ENCODE measurements at regions not wholly inside any gene's neighbourhood (a gene's known extent, or its start where the extent isn't known, plus 50 kb on each side); places are given as distances from the start of the nearest gene placed in this dataset.

DNA sequence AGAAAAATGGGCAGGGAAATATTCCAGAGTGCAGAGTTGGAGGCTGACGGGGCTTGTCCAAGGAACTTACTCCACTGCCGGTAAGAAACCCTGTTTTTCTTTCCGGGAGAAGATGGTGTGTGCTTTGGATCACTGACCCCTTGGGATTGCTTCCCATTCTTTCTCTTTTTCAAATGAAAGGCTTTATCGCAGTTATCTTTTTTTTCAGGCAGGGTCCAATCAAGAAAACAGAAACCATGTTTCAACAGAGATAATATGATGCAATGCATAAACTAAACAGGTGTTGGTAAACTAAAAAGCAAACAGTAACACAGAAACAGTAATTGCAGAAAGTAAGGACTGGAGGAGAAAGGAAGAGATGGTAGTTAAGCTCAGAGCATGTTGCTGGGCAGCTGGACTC, 145.1 kb downstream of the LYPLAL1 start:
- Histone ChIP-seq H3K4me1 (ENCODE audit: control insufficient read depth, insufficient read depth, low read length) (no peaks in the 10 kb centered on the region), H3K27ac (ENCODE audit: low read depth, low read length) (no peak overlapping the region), H3K36me3 (ENCODE audit: control insufficient read depth, insufficient read depth, low read length) (no peaks in the 10 kb centered on the region), H3K27me3 (ENCODE audit: control insufficient read depth, insufficient read depth, low read length, poor library complexity, severe bottlenecking) (no peaks in the 10 kb centered on the region), H3K9ac (ENCODE audit: extremely low read depth, low read length, poor library complexity, severe bottlenecking) (no peak overlapping the region), H3K4me3 (ENCODE audit: low read length) (no peak overlapping the region), H3K9me3 (ENCODE audit: control insufficient read depth, low read length) (peaks cover 4% of the 10 kb centered on the region)
- no peaks in the 10 kb centered on the region for H3K36me3 Mint-ChIP-seq (ENCODE audit: low read depth)
- TF ChIP-seq, protein P1, sequence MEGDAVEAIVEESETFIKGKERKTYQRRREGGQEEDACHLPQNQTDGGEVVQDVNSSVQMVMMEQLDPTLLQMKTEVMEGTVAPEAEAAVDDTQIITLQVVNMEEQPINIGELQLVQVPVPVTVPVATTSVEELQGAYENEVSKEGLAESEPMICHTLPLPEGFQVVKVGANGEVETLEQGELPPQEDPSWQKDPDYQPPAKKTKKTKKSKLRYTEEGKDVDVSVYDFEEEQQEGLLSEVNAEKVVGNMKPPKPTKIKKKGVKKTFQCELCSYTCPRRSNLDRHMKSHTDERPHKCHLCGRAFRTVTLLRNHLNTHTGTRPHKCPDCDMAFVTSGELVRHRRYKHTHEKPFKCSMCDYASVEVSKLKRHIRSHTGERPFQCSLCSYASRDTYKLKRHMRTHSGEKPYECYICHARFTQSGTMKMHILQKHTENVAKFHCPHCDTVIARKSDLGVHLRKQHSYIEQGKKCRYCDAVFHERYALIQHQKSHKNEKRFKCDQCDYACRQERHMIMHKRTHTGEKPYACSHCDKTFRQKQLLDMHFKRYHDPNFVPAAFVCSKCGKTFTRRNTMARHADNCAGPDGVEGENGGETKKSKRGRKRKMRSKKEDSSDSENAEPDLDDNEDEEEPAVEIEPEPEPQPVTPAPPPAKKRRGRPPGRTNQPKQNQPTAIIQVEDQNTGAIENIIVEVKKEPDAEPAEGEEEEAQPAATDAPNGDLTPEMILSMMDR (conservative IDR thresholded peaks at IDR 0.05), result no peak
- 91 to 92% methylated on average over 4 of the region's 4 CpGs for WGBS, 2 experiments (ENCODE audit: insufficient coverage in 1 of 2, insufficient read length in 1 of 2)
- no peak overlapping the region for H3K4me3 Mint-ChIP-seq
- H3K27ac Mint-ChIP-seq, result no peak overlapping the region
- peaks cover 9% of the 10 kb centered on the region for H3K9me3 Mint-ChIP-seq
- H3K27me3 Mint-ChIP-seq (ENCODE audit: insufficient read depth), result no peaks in the 10 kb centered on the region
- no peak for DNase-seq
- H3K4me1 Mint-ChIP-seq, result no peaks in the 10 kb centered on the region

DNA sequence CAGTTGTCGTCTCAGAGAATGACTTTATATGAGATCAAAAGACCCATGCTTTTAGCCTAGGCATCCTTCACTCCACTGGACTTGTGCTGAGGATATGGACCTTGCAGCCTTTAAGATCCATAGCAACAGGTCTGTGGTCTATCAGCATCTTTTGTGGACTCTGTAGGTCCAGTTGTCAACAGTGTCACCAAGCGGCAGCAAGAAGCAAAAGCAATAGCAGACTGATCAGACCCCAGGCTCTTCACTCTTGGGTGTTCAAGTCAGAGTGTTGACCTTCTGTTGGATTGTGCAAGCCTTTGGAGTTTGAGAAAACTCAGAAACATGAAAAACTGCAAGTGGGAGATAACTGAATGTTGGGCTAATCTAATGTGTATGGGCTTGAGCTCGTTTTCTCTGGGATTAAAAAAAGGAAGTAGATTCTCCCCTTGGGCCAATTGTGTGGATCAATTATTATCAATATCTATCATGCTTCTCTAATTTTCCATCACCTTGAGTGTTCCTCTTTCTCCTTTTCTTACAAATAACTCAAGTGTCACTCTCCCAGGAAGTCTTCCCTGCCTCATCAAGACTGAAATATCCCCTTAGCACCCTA, 144.2 kb downstream of the LYPLAL1 start:
- H3K27me3 ChIP-seq (ENCODE audit: control insufficient read depth, insufficient read depth, low read length, poor library complexity, severe bottlenecking), result no peaks in the 10 kb centered on the region
- no peaks in the 10 kb centered on the region for H3K4me1 ChIP-seq (ENCODE audit: control insufficient read depth, insufficient read depth, low read length)
- no peak overlapping the region for H3K9ac ChIP-seq (ENCODE audit: extremely low read depth, low read length, poor library complexity, severe bottlenecking)
- TF ChIP-seq, protein P1 (conservative IDR thresholded peaks at IDR 0.05), result peak; percentile 77
- Mint-ChIP-seq H3K27ac (no peak overlapping the region), H3K4me1 (no peaks in the 10 kb centered on the region), H3K4me3 (no peak overlapping the region), H3K9me3 (peaks cover 9% of the 10 kb centered on the region), H3K27me3 (ENCODE audit: insufficient read depth) (no peaks in the 10 kb centered on the region), H3K36me3 (ENCODE audit: low read depth) (no peaks in the 10 kb centered on the region)
- H3K27ac ChIP-seq (ENCODE audit: low read depth, low read length), result no peak overlapping the region
- peak; percentile 70 for DNase-seq
- peaks cover 4% of the 10 kb centered on the region for H3K9me3 ChIP-seq (ENCODE audit: control insufficient read depth, low read length)
- H3K36me3 ChIP-seq (ENCODE audit: control insufficient read depth, insufficient read depth, low read length), result no peaks in the 10 kb centered on the region
- WGBS, 2 experiments (ENCODE audit: insufficient coverage in 1 of 2, insufficient read length in 1 of 2), result 46 to 52% methylated on average over 3 of the region's 3 CpGs
- no peak overlapping the region for H3K4me3 ChIP-seq (ENCODE audit: low read length)

DNA sequence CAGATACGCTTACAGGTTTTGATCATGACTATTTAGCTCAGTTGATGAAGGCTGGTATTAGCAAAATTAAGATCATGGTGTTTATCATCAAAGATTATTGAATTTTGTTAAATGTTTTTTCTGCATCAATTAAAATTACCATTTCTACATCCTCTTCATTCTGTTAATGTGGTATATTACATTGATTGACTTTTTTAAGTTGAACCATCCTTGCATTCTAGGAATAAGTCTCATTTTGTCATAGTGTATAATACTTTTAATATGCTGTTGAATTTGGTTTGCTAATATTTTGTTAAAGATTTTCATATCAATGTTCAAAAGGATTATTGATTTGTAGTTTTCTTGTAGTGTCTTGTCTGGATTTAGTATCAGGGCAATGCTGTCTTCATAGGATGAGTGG, 142.4 kb downstream of the LYPLAL1 start:
- H3K4me1 Mint-ChIP-seq, result no peaks in the 10 kb centered on the region
- TF ChIP-seq, protein P1 (conservative IDR thresholded peaks at IDR 0.05), result no peak
- H3K4me1 ChIP-seq (ENCODE audit: control insufficient read depth, insufficient read depth, low read length), result no peaks in the 10 kb centered on the region
- no peak overlapping the region for H3K9ac ChIP-seq (ENCODE audit: extremely low read depth, low read length, poor library complexity, severe bottlenecking)
- DNase-seq, result no peak
- no peak overlapping the region for H3K4me3 Mint-ChIP-seq
- H3K27ac ChIP-seq (ENCODE audit: low read depth, low read length), result no peak overlapping the region
- no peaks in the 10 kb centered on the region for H3K36me3 Mint-ChIP-seq (ENCODE audit: low read depth)
- H3K4me3 ChIP-seq (ENCODE audit: low read length), result no peak overlapping the region
- H3K27me3 ChIP-seq (ENCODE audit: control insufficient read depth, insufficient read depth, low read length, poor library complexity, severe bottlenecking), result no peaks in the 10 kb centered on the region
- no peaks in the 10 kb centered on the region for H3K27me3 Mint-ChIP-seq (ENCODE audit: insufficient read depth)
- H3K27ac Mint-ChIP-seq, result no peak overlapping the region
- H3K9me3 ChIP-seq (ENCODE audit: control insufficient read depth, low read length), result peaks cover 4% of the 10 kb centered on the region
- peaks cover 9% of the 10 kb centered on the region for H3K9me3 Mint-ChIP-seq
- WGBS, 2 experiments (ENCODE audit: insufficient coverage in 1 of 2, insufficient read length in 1 of 2), result 82% methylated on average over 1 of the region's 1 CpG; no CpG with 5 or more reads in 1 of the 2 experiments
- no peaks in the 10 kb centered on the region for H3K36me3 ChIP-seq (ENCODE audit: control insufficient read depth, insufficient read depth, low read length)
